ENCODE measurements at regions not wholly inside any gene's neighbourhood (a gene's known extent, or its start where the extent isn't known, plus 50 kb on each side); places are given as distances from the start of the nearest gene placed in this dataset.

- TF ChIP-seq POLR2A (IDR thresholded peaks at IDR 0.05; ENCODE audit: low read depth, low read length): no peak
- TF ChIP-seq POLR2AphosphoS5 (IDR thresholded peaks at IDR 0.05; ENCODE audit: low read depth, low read length): no peak
Measured at GRCh38 chrX:103158317-103158621, 56.6 kb upstream of the BEX4 start.

Data from GM12892 (cell line).